SKM-1 treated with dmso at 0.1 percent for 144 hours (cell line): ENCODE measurements at regions not wholly inside any gene's neighbourhood (a gene's known extent, or its start where the extent isn't known, plus 50 kb on each side); places are given as distances from the start of the nearest gene placed in this dataset.
"Not testable (repeated sequence)": the region's sequence is repeated elsewhere in the genome, so short reads cannot be mapped to it uniquely, and the experiment has no call there.

Source experiments
- DNase-seq: peaks from one replicate; lab custom pipeline; 2025; ENCODE audit not compliant: unreplicated experiment; lab: John Stamatoyannopoulos, UW

DNA sequence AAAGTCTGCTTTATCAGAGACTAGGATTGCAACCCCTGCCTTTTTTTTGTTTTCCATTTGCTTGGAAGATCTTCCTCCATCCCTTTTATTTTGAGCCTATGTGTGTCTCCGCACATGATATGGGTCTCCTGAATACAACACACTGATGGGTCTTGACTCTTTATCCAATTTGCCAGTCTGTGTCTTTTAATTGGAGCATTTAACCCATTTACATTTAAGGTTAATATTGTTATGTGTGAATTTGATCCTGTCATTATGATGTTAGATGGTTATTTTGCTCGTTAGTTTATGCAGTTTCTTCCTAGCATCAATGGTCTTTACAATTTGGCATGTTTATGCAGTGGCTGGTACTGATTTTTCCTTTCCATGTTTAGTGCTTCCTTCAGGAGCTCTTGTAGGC is 84.0 kb upstream of the B3GAT1 start:
- not testable (repeated sequence) for DNase-seq

DNA sequence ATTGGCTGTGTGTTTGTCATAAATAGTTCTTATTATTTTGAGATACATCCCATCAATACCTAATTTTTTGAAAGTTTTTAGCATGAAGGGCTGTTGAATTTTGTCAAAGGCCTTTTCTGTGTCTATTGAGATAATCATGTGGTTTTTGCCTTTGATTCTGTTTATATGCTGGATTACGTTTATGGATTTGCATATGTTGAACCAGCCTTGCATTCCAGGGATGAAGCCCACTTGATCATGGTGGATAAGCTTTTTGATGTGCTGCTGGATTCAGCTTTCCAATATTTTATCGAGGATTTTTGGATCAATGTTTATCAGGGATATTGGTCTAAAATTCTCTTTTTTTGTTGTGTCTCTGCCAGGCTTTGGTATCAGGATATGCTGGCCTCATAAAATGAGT is 82.4 kb upstream of the B3GAT1 start:
- DNase-seq = not testable (repeated sequence)

DNA sequence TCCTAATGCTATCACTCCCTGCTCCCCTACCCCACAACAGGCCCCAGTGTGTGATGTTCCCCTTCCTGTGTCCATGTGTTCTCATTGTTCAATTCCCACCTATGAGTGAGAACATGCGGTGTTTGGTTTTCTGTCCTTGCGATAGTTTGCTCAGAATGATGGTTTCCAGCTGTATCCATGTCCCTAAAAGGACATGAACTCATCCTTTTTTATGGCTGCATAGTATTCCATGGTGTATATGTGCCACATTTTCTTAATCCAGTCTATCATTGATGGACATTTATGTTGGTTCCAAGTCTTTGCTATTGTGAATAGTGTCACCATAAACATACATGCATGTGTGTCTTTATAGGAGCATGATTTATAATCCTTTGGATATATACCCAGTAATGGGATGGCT is 80.4 kb upstream of the B3GAT1 start:
- DNase-seq = not testable (repeated sequence)

DNA sequence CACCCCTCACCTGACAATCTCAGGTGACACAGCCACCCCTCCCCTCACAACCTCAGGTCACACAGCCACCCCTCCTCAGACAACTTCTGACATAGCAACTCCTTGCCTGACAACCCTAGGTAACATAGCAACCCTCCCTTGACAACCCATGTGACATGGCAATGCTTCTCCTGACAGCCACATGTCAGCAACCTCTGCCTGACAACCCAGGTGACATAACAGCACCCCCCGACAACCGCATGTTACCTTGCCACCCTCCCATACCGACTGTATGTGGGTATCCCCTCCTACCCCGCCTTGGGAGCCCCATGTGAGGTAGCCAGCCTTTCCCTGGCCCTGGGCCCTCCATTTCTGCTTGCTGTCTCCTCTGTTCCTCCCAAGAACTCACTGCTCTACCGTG is 77.7 kb upstream of the B3GAT1 start:
- DNase-seq = no peak

DNA sequence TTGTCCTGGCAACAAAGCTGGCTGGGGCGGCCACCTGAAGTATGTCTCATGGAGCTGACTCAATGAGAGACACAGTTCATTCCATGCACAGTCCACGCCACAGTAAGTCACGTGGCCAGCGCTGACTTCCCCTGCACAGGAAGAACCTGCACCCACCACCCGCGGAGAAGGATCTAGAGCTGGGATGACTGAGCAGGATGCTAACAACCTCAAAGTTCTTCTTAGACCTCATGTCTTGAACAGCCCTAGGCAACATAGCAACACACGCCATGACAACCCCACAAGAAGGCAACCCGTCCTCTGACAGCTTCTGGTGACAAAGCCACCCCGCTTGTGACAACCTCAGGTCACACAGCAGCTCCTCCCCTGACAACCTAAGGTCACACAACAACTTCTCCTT is 76.9 kb upstream of the B3GAT1 start:
- no peak for DNase-seq

DNA sequence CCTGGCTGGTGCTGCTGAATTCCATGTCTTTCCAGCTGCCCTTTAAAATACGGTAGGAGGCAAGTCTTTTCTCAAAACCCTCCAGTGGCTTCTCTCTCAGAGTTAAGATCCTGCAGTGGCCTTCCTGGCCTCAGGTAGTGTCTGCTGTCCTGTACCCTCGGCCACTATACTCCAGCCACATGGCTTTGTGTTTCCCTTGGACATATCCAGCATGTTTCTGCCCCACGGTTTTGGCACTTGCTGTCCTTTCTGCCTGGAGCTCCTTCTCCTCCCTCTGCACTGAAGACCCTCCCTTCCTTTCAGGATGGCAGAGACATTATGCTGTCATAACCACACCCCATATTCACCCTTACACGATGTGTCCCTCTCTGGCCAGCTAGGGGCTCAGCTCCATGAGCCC is 76.5 kb upstream of the B3GAT1 start:
- no peak for DNase-seq

DNA sequence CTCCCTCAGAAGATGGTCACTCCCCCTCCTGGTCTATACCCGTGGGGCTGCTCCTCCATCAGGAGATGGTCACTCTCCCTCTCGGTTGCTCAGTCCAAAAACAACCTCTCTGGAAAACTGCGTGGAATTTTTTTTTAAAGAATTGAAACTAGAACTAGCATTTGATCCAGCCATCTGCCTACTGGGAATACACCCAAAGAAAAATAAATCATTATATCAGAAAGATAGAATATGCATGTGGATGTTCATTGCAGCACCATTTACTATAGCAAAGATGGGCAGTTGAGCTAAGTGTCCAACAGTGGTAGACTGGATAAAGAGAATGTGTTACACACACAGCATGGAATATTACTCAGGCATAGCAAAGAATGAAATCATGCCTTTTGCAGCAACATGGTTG is 75.7 kb upstream of the B3GAT1 start:
- no peak for DNase-seq

DNA sequence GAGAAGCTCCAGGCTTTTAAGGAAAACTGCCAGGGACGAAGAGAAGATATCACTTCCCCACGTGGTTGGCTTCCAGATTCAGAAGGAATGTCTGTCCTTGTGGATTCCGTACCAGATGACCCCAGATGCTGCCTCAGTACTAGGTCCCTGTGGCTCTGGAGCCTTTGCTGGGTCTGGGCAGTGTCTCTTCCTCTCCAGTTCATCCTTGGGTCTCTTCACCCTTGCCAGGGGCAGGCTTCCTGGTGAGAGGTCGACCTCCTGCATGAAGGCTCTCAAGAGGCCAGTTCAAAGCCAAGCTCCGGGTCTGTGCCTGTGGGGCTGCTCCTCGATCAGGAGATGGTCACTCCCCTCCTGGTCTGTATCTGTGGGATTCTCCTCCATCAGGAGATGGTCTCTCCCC is 74.7 kb upstream of the B3GAT1 start:
- no peak for DNase-seq

DNA sequence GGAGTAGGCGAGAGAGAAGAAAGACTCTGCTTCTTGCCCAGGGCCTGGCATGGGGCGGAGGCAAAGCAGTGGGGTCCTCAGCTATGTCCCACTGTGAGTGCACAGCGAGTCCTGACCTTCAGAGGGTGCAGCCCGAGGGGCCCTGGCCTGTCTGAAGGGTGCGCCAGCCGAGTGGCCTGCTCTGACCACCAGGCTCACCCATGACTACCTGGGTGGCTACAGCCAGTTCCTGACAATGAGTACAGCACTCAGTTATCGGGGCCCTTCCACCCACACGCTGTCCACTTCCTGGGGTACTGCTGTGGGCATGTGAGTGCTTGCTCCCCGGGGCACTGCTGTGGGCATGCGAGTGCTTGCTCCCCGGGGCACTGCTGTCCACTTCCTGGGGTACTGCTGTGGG is 74.1 kb upstream of the B3GAT1 start:
- no peak for DNase-seq

DNA sequence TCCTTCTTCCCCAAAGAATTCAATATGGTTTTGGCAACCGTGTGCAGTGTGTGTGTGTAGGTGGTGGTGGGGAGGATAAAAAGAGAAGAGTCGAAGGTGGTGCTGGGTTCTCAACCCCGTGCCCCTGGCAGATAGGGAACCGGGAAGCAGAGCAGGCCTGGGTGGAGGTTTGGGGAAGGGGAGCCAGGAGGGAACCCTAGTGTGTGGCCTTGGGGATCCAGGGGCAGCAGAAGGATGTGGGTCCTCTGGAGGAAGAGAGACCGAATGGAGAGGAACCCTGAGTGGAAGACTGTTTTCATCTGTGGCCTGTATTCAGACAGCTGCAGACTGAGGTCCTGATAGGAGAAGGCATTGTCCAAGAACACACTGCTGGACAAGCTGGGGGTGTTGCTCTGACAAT is 73.3 kb upstream of the B3GAT1 start:
- DNase-seq = no peak

DNA sequence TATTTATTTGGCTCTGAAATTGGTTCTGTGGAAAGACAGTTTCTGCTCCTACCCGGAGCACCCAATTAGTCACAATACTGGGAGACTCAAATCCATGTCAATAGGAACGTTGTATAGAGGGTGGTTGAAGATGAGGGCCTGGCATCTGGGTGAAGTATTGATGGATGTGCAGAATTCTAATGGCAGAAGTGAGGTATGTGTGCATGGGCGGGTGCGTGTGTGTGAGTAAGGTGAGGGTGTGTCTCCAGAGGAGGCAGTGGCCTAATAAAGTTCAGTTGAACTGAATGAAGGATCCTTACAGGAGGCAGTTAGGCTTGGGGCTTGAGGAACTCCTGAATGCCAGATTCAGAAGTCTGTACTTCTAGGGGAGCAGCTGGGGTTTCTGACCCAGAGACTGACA is 71.8 kb upstream of the B3GAT1 start:
- no peak for DNase-seq

DNA sequence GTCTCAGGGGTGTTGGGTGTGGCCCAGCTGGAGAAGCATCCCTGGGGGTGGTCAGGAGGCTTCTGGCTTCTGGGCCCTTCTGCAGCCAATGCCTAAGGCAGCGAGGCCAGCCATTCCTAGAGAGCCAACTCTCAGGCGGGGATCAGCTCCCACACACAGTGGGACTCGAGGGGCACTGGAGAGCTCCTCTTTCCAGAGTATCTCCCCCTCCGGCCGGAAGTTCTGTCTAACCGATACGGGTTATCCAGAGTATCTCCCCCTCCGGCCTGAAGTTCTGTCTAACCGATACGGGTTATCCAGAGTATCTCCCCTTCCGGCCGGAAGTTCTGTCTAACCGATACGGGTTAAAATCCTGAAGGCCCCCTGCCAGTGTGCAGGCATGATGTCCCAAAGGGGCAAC is 71.2 kb upstream of the B3GAT1 start:
- DNase-seq = no peak

DNA sequence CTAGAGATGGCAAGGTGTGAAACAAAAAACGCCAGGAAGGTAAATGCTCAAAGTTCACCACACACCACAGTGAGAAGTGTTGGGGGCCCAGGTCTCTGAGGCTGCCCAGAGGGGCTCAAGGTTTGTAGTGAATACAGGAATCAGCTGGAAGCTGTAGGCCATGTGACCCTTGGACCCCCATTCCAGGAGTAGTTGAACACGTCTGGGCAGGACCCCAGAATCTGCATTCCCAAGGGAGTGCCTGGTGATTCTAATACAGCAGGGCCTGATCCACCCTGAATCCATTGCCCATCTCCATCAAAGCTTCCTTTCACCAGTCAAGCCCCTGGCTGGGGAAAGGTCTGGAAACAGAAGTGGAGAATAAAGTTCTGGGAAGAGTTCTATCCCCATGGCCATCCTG is 70.8 kb upstream of the B3GAT1 start:
- DNase-seq = no peak

DNA sequence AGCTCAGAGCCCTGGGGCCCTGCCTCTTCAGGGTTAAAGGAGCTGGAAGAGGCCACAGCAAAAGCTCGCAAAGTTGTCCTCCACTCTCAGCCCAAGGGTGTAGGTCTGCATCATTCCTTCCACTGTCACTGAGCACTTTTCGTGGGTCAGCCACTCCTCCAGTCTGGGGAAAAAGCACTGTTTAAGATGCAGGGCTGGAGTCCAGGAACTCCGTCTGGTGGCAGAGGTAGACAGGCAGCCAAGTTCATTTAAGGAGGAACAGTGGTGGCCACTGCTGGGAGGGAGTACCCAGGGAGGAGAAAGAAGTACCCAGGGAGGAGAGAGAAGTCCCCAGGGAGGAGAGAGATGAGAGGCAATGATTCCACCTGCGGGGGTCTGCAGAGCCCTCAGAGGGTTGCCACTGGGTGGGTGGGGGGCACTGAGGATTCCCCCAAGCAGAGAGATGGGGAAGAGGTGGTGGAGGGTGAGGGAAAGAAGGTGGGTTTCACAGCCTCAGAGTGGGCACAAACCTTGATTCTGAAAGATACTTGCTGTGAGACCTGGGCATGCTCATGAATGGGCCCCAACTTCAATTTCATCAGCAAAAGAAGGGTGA is 70.0 kb upstream of the B3GAT1 start:
- no peak for DNase-seq

DNA sequence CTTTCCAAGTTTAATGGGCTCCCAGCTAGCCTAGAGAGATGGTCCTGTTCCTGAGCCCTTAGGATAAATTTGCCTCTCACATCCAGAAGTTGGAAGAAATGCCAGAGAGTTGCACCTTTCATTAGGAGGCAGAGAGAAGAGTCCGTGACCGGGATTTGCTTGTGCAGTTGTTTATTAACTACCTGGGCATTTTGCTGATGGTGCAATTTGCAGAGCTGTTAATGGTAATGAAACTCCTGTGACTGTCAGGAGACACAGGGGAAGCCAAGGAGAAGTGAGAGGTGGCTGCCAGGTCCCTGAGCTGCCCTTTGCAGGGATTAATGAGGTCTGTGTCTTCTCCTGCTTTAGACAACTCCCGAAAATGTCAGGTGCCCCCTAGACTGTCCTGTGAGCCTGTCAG is 69.1 kb upstream of the B3GAT1 start:
- DNase-seq = no peak

DNA sequence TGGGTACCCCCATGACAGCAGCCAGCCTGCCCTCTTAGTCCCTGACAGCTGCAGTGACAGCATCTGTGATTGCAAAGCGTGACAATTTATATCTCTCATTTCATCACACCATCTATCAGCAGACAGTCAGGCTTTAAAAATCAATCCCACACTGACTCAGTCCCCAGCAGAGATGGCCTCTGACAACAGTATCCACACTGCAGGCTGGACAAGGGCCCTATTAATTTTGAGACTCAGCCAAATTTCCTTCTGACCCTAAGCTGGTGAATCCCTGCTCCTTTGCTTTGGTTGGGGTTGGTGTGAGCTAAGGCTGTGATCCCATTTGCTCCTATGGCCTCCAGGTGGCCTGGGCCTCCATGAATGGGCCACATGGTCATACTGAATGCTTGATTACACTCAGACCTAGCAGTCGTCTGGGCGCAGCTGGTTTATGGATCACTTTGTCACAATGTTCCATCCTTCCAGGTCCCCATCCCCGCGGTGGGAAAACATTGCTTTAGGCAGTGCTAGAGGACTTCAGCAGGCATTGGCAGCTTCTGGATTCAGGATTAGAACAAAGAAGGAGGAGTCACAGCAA is 68.2 kb upstream of the B3GAT1 start:
- DNase-seq = no peak

DNA sequence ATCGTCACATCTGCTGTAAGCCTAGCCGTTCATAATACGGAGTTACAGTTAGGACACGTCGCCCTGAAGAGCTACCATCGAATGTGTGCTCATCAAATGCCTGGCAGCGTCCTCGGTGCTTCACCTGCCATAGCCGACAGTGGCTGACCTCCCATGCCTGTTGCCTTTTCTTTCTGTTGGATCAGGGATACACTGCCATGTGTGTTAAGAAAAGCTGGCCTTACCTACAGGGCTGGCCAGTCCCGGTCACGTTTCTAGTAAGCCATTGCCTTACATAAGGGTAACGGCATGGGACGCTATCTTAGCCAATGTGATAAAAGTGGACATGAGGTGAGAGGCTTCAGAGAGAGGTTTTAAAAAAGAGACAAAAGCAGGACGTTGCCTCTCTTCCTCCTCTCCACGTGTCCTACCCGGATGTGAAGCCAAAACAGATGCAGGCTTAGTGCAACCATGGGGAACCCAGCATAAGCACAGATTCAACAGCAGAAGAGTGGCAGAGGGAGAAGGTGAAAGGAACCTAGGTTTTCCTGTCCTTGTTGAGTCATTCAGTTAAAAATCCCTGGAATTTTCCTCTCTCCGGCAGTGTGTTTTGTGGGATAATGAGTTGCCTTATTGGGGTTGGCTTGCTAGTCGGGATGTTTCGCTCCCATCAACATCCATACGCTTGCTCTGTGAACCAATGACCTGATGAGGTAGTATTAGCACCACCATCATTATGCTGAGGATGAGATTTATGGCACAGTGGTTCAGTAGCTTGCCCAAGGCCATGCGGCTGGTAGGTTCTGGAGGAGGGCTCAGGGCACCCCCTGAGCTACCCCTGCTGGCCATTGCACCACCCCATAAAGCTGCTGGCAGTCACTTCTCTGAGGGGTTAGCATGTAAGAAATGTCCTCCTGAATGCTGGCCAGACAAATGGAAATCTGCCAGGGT is 67.4 kb upstream of the B3GAT1 start:
- DNase-seq = no peak

DNA sequence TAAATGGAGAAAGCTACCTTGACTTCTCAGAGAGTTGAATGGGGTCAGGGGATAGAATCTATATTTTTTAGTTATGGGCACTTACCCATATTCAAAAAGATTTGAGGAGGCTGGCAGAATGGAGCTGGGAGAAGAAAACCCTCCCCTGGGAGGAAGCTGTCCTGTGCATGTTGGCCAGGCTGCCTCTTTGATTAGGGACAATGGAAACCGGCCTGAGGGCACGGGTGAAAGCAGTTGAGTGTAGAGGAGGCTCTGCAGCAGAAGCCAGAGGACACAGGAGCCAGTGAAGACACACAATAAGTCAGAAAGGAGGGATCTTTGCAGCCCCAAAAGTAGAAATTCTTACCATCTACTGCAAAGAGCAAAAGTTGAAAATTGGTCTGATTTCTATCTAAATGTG is 66.6 kb upstream of the B3GAT1 start:
- no peak for DNase-seq

DNA sequence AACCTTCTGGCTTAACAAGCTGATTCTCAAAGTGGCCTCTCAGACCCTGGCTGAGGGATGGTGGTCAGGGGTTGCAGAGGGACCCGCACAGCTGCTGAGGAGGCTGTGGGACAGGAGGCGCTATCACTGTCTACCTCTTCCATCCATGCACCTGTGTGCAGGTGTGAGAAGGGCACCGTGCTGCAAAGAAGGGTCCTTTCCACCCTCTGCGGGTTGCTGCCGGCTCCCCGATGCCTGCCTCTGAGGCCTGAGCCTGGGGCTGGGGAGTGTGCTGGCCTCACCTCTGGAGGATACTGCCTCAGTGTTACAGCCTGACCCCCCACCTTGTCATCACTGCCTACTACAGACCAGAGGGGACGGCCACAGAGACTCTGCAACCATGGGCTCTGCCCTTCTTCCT is 66.1 kb upstream of the B3GAT1 start:
- no peak for DNase-seq

DNA sequence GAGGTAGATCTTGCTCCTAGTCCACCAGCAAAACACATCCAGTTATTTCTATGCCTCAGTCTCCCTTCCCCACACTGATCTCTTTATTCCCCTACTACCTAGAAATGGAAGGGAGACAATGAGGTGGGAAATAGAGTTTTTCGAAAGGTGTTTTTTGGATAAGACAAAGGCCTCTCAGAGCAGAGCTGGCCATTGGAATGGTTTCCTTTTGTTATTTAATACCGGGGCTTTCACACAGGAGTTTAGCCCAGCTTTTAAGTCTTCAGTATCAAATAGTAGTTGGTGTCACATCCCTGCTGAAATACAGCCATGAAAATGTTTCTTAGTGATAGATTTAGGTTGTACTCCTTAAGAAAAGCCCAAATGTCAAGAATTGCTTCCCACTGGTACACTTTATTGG is 65.4 kb upstream of the B3GAT1 start:
- no peak for DNase-seq

DNA sequence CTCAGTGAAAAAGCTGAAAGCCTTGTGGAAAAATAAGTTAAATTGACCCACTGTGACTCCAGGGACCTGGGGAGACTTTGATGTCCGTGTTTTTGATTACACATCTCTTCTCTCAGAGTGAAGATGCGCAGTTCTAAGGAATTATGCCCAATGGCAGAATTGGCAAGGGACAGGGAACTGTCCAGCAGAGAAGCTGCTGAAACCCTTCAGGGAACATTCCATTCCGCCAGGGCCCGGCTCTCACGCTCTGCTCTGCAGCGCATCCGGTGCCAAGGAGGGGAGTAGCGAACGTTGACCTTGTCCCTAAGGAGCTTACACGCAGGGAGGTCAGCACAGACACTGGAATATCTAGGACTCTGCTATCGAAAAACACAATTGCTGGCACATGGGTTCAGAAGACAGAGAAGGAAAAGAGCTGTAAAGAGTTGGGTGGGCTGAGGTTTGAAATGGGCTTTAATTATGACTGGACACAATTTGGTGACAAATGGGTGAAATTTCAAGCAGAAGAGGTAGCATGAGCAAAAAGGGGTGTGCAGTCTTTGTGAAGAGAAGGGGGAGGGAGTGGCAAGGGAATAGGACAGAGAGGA is 64.5 kb upstream of the B3GAT1 start:
- DNase-seq = no peak

DNA sequence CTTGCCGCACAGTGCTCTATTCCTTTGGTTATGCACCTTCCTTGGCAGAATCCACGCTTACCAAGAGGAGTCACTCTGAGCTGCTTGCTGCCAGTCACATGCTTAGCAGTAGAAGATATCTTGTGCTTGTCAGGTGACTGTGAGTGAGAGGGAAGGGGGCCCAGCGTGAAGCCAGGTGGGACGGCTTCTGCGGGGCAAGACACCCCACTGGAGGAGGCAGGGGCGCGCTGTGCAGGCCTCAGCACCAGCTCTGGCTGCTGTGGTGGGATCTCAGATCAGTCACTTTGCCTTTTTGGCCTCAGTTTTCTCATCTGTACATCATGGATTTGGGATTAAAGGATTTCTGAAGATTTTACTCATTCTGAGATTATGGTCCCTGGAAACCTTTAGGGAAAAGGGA is 63.9 kb upstream of the B3GAT1 start:
- no peak for DNase-seq
